Activated CD4-positive, CD25-positive, alpha-beta regulatory T cell (primary cell): ENCODE measurements at regions not wholly inside any gene's neighbourhood (a gene's known extent, or its start where the extent isn't known, plus 50 kb on each side); places are given as distances from the start of the nearest gene placed in this dataset.

Experiments used
- DNase-seq, 4 experiments: peaks; one replicate each; lab custom pipeline; 2025; lab: John Stamatoyannopoulos, UW

DNA sequence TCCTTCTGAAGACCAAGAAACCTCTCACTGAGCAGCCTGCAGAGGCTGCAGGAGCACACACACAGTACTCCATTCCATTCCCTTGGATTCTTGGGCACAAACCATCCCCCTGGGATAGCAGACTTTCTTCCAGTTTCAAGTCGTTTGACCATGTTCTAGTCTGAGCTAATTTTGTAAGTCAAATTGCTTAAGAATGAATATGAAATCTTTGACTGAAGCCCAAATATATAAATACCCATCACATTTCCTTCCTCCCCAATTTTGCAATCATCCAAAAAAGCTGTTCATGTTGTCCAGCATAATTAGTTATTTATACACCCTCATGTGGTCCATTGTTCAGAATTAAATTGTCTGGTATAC, 231.2 kb upstream of the TPRG1 start:
- DNase-seq = no peak

- no peak for DNase-seq
Observed at GRCh38 chr3:188941103-188941502, 230.7 kb upstream of the TPRG1 start.

DNA sequence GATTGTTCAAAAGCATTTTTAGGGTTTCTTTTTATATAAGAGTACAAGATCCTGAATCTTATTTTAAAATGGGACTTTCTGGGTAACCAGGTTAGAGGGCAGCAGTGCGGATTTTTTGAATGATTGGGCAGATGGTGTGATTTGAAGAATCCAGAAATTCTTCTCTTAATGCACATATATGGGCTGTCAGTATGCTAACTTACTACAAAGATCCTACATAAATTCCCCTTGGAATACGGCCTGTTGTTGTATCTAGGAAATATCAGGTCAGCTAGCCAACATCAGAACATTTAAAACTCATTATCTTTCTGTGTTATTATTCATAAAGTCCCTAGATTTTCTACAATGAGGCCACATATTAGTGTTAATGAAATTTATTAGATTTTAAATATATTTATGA, 229.6 kb upstream of the TPRG1 start:
- DNase-seq = no peak

- DNase-seq = no peak
Observed at GRCh38 chr3:188943591-188943990, 228.2 kb upstream of the TPRG1 start.

DNA sequence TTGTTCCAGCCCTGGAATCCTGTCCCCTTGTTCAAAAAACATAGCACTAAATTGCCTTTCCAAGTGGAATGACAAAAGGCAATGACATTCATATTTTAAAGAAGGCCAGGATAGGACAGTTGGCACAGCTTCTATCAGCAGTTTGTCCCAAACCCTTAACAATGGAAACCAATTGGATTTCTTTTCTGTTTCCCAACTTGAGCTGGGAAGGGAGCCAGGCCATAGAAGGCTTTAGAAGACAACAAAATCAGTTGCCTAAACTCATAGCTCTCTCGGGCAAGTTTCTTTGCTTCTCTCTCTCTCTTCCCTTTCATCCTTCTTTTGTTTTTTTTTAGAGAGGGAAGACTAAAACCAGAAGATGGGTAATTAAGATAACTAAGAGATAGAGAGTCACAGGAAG, 227.7 kb upstream of the TPRG1 start:
- DNase-seq = no peak

DNA sequence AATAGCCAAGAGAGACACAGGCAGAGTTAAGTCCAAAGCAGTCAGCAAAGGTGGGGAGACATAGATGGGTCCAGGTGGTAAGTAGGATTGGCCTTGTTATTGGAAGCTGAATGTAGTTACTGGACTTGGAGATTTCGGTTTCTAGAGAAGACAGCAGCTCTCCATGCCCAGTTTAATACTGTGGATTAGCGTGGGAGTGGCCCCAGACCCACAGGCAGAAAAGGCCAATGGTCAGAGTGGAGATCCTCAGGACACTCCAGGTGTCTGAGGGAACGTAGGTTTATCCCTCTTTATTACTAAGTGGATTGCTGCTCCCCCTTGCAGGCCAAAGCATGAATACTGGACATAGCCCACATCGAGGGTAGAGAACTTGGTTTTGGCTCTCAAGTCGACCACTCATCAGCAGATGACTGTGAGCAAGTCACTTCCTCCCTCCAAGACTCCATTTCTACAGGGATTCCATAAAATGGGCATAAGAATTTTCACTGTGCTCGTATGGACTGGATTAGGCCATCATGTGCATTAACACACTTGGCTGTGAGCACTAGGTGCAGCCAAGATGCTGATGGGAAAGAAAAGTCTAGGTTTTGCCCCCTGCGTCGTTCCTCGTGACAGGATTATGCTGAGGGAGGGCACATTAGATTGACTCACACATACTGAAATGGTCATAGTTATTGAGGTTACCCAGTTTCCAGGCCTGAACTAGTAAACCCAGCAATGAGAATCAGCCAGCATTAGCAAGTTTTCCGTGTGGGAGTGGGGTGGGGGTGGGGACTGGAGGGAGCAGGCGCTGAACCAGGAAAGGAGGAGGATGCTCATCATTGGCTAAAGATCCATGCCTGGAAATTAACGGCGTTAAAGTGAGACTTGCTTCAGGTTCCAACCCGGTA, 225.2 kb upstream of the TPRG1 start:
- no peak for DNase-seq

DNA sequence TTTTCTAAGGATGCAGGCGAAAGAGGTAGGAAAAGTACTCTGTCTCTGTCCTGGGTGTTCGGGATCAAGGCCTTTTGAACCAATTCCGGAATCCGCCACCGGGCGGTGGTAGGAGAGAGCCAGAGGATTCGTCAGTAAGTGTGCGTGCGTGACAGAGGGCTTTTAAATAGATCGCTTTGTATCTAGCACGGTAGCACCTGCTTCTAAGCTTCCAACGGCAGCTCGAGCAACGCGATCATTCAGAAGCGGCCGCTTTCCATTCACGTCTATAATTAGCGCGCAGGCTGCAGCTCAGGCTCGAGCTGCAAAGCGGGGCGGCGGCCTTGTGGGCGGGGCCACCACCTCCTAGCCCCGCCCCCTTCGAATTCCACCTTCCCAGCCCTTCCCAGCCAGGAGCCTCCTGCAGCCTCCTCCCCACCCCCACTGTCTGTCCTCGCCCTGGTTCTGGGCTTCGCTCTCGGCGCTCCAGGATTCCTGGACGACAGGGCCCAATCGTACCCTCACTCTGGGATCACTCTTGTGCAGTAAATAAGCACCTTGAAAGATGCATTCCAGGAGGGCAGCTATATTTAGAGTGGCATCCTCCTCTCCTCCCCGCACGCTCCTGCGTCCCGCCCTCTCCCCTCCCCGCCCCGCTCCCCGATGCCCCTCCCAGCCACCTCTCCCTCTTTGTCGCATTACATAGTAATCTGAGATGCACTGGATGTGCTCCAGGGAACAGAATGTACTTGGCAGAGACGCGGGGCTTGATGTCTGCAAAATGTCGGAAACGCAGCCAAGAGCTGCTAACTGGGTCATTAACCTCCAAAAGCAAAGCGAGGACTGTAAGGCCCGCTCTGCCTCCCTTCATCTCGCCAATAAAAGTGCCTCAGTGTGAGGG, 224.1 kb upstream of the TPRG1 start:
- DNase-seq = no peak

GRCh38 chr3:188948281-188948996, 223.3 kb upstream of the TPRG1 start:
- DNase-seq = no peak

DNA sequence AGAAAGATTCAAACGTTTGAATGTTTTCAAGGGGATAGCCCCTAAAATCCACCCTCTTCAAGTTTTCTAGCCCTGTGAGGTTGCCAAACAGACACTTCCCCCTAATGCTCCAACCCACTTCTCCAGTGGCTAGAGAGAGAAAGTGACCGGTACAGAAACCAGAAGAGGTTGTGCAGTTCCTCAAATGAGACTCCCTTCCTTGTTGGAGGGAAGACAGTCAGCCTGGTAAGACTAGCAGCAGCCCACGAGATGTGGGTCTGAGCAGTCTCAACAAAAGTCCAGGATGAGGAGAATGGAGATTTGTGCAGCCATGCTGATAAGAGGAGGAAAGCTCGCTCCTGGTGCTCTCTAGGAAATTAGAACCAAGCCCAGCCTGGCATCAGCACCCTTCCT, 222.8 kb upstream of the TPRG1 start:
- no peak for DNase-seq

GRCh38 chr3:188949456-188949855, 222.3 kb upstream of the TPRG1 start:
- DNase-seq = no peak

- no peak for DNase-seq
Observed at GRCh38 chr3:188949996-188950395, 221.8 kb upstream of the TPRG1 start.

DNA sequence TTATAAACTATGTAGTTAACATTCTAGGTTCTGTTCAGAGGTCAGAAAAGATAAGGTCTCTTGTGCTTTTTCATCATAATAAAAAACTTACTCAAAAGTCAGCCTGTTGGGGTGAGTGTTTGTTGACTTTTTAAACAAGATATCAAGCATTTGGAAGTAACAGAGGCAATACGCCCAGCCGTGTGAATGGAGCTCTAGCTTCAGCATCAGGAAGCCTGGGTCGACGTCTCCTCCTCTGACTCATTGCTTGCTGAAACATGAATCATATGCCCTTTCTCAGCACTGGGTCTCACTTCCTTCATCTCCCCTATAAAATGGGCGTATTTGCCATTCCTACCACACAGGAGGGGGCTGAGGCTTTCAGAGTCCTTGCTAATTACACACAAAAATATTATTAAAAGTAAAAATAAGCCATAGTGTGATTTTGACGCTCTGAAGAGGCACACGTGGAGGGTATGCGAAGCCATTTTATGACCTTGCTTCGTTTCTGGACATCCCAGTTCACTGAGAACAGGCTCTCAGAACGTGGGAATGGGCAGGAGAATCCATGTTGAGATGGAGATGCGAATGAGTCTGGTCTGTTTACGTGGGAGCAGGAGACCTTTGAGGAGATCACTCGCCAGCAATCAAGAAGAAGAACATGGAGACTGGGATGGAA, 220.8 kb upstream of the TPRG1 start:
- DNase-seq = peak in 1 of 4 experiments; percentile 14

DNA sequence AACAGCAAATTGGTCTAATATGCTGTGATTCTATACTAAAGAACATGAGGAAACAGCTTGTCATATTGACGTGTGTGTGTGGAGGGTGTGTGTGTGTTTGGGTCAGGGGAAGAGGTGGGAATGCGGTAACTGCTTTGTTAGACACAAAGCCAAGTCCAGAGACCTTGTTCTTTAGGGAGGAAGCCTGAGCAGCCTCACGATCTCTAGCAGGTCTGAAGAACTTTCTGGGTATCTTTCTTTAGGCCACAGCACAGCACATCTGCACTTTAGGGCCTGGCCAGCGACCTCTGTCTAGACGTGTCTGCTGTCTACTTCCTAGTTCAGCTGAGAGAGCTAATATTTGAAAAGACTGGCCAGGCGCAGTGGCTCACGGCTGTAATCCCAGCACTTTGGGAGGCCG, 220.0 kb upstream of the TPRG1 start:
- no peak for DNase-seq

DNA sequence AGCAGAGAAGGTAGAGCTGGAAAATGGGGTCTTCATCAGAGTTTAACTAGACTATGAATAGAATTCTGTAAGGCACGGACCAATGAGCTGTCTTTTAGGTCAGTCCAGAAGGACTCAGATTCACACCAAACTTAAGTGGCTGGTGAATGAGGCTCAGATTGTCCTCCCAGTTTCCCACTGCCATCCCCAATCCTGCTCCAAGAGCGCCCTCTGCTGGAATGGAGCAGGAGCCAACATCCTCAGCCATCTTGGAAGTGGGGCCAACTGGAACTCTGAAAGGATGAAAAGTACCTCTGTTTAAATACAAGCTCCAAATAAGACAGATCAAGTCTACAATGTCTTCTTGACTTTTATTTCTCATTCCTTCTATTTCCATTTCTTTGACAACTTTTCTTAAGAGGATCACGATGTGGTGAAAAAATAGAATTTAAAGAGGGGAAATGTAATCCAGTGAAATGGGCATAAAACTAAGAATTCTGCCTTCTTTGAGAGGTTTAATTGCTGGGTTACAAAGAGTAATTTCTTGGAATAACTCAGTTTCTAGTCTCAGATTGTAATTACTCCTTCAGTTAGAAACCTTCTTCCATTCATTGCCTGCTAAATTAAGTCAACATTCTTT, 217.1 kb upstream of the TPRG1 start:
- peak; percentile 39 to 70 (median 53) for DNase-seq

DNA sequence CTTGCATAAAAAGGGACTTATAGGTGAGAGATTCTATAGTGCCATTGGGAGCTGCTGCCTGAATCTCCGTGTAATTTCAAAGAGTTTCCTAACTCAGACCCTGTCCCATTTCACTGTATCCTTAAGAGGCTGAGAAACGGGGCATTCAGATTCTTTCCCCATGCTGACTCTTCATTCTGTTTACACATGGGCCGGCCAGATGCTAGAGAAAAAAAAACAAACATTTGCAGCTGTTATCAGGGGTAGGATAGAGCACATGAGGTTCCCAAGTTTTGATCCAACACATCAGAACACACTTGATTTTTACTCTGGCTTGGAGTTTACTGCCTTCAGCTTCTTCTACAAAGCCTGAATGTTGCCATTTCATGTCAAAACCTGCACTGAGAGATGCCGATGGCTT, 215.9 kb upstream of the TPRG1 start:
- DNase-seq = no peak

GRCh38 chr3:188956839-188957489, 214.8 kb upstream of the TPRG1 start:
- no peak for DNase-seq

- DNase-seq = no peak
Observed at GRCh38 chr3:188959013-188959412, 212.8 kb upstream of the TPRG1 start.

DNA sequence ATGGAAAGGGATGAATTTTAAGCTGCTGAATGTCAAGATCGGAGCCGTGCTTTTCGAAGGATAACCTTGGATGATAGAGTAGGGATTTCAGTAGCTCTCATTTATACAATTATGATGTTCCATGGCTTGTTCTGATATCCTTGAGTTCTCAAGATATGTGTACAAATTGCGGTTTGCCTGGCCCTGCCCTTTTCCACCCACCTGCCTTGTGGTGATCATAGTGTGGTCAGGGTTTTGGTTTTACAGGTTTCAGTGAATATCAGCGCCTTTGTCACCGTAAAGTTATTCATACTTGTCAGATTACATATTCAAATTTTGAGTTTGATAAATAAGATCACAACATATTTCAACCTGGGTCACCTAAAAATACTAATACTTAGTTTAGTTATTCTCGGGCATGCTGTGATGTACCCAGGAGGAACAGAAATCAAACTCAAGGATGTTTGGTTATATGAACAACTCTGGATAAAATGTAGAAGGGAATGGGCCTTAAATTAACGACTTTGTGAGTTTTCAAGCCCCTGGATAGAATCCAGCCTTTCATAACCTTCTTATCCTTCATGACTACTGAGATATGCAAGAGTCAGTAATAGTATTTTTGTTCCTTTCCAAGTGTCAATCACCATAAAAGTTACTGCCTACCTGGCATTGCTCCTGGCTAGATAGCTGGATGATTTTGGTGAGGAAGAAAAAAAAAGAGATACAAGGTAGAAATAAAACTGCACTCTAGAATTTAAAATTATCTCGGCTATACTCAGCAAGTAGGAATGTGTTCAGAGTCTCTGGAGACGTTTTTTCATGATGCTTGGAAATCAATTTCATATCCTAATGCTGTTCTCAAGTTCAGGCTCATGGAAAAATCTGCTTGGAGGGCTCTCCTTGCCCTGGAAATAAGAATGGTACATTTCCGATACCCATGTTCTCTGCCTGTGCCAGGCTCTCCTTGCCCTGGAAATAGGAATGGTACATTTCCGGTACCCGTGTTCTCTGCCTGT, 209.2 kb upstream of the TPRG1 start:
- DNase-seq = no peak

DNA sequence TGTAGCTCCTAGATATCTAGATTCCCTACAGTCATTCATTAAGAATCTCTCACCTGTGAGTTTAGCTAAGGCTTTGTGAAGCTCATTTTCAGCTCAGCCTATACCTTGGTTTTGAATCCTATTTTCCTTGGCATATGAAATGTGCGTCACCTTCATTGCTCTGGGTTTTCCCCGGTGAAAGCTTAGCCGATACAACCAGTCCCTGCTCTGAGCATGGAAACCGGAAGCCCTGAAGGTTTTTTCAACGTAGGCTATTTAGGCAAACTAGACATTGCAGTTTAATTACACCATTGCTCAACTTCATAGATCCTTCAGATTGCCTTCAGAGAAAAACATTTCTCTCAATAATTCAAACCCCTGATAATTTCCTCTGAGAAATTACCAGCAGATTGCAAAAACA, 206.8 kb upstream of the TPRG1 start:
- no peak for DNase-seq

GRCh38 chr3:188972310-188972709, 199.5 kb upstream of the TPRG1 start:
- no peak for DNase-seq
